ENCODE measurements at regions not wholly inside any gene's neighbourhood (a gene's known extent, or its start where the extent isn't known, plus 50 kb on each side); places are given as distances from the start of the nearest gene placed in this dataset.

- Histone ChIP-seq H3K27ac (ENCODE audit: low read depth, low read length) (no peak overlapping the region), H2AFZ (ENCODE audit: low read length, unreplicated experiment) (no peak overlapping the region), H3K27me3 (ENCODE audit: insufficient read depth, low read length) (peaks cover 55% of the 10 kb centered on the region)
These were observed 140.5 kb upstream of the EEF1E1 start for GRCh38 chr6:8242885-8243284.

GRCh38 chr6:8240301-8240700, 138.0 kb upstream of the EEF1E1 start:
- Histone ChIP-seq H3K4me1 (ENCODE audit: control insufficient read depth, insufficient read depth, low read length, unreplicated experiment) (no peaks in the 10 kb centered on the region), H3K27me3 (ENCODE audit: insufficient read depth, low read length) (peaks cover 61% of the 10 kb centered on the region), H3K27ac (ENCODE audit: low read depth, low read length) (no peak overlapping the region), H2AFZ (ENCODE audit: low read length, unreplicated experiment) (no peak overlapping the region), H3K36me3 (ENCODE audit: insufficient read depth, low read length) (no peaks in the 10 kb centered on the region), H3K4me3 (ENCODE audit: low read depth, low read length) (no peak overlapping the region), H3K79me2 (ENCODE audit: control insufficient read depth, insufficient read depth, low read length, unreplicated experiment) (no peaks in the 10 kb centered on the region)

More at GRCh38 chr6:8242885-8243284, 140.5 kb upstream of the EEF1E1 start:
- Histone ChIP-seq H3K4me3 (ENCODE audit: low read depth, low read length) (no peak overlapping the region), H3K79me2 (ENCODE audit: control insufficient read depth, insufficient read depth, low read length, unreplicated experiment) (no peaks in the 10 kb centered on the region), H3K36me3 (ENCODE audit: insufficient read depth, low read length) (no peaks in the 10 kb centered on the region), H3K4me1 (ENCODE audit: control insufficient read depth, insufficient read depth, low read length, unreplicated experiment) (no peaks in the 10 kb centered on the region)

GRCh38 chr6:8238773-8239683, 136.7 kb upstream of the EEF1E1 start:
- H3K27me3 ChIP-seq (ENCODE audit: insufficient read depth, low read length): peaks cover 65% of the 10 kb centered on the region
- no peaks in the 10 kb centered on the region for H3K79me2 ChIP-seq (ENCODE audit: control insufficient read depth, insufficient read depth, low read length, unreplicated experiment)
- no peaks in the 10 kb centered on the region for H3K36me3 ChIP-seq (ENCODE audit: insufficient read depth, low read length)
- H3K4me3 ChIP-seq (ENCODE audit: low read depth, low read length): no peak overlapping the region
- H3K27ac ChIP-seq (ENCODE audit: low read depth, low read length): no peak overlapping the region
- no peak overlapping the region for H2AFZ ChIP-seq (ENCODE audit: low read length, unreplicated experiment)
- no peaks in the 10 kb centered on the region for H3K4me1 ChIP-seq (ENCODE audit: control insufficient read depth, insufficient read depth, low read length, unreplicated experiment)

- H3K27ac ChIP-seq (ENCODE audit: low read depth, low read length): no peak overlapping the region
- H3K4me1 ChIP-seq (ENCODE audit: control insufficient read depth, insufficient read depth, low read length, unreplicated experiment): no peaks in the 10 kb centered on the region
- no peak overlapping the region for H2AFZ ChIP-seq (ENCODE audit: low read length, unreplicated experiment)
- no peaks in the 10 kb centered on the region for H3K36me3 ChIP-seq (ENCODE audit: insufficient read depth, low read length)
- H3K27me3 ChIP-seq (ENCODE audit: insufficient read depth, low read length): peaks cover 57% of the 10 kb centered on the region
- no peak overlapping the region for H3K4me3 ChIP-seq (ENCODE audit: low read depth, low read length)
- H3K79me2 ChIP-seq (ENCODE audit: control insufficient read depth, insufficient read depth, low read length, unreplicated experiment): no peaks in the 10 kb centered on the region
These were observed 135.3 kb upstream of the EEF1E1 start for GRCh38 chr6:8237668-8238067.

GRCh38 chr6:8236956-8237355, 134.6 kb upstream of the EEF1E1 start:
- H3K4me1 ChIP-seq (ENCODE audit: control insufficient read depth, insufficient read depth, low read length, unreplicated experiment): no peaks in the 10 kb centered on the region
- H3K79me2 ChIP-seq (ENCODE audit: control insufficient read depth, insufficient read depth, low read length, unreplicated experiment): no peaks in the 10 kb centered on the region
- no peak overlapping the region for H3K27ac ChIP-seq (ENCODE audit: low read depth, low read length)
- no peak overlapping the region for H2AFZ ChIP-seq (ENCODE audit: low read length, unreplicated experiment)
- no peak overlapping the region for H3K4me3 ChIP-seq (ENCODE audit: low read depth, low read length)
- peaks cover 54% of the 10 kb centered on the region for H3K27me3 ChIP-seq (ENCODE audit: insufficient read depth, low read length)
- H3K36me3 ChIP-seq (ENCODE audit: insufficient read depth, low read length): no peaks in the 10 kb centered on the region

GRCh38 chr6:8234321-8234720, 132.0 kb upstream of the EEF1E1 start:
- no peak overlapping the region for H3K27ac ChIP-seq (ENCODE audit: low read depth, low read length)
- no peaks in the 10 kb centered on the region for H3K79me2 ChIP-seq (ENCODE audit: control insufficient read depth, insufficient read depth, low read length, unreplicated experiment)
- no peak overlapping the region for H3K4me3 ChIP-seq (ENCODE audit: low read depth, low read length)
- H3K27me3 ChIP-seq (ENCODE audit: insufficient read depth, low read length): peaks cover 27% of the 10 kb centered on the region
- H3K4me1 ChIP-seq (ENCODE audit: control insufficient read depth, insufficient read depth, low read length, unreplicated experiment): no peaks in the 10 kb centered on the region
- H2AFZ ChIP-seq (ENCODE audit: low read length, unreplicated experiment): no peak overlapping the region
- no peaks in the 10 kb centered on the region for H3K36me3 ChIP-seq (ENCODE audit: insufficient read depth, low read length)

- H3K27me3 ChIP-seq (ENCODE audit: insufficient read depth, low read length): peaks cover 8% of the 10 kb centered on the region
- no peak overlapping the region for H2AFZ ChIP-seq (ENCODE audit: low read length, unreplicated experiment)
- no peak overlapping the region for H3K27ac ChIP-seq (ENCODE audit: low read depth, low read length)
- no peaks in the 10 kb centered on the region for H3K36me3 ChIP-seq (ENCODE audit: insufficient read depth, low read length)
- no peaks in the 10 kb centered on the region for H3K4me1 ChIP-seq (ENCODE audit: control insufficient read depth, insufficient read depth, low read length, unreplicated experiment)
- no peak overlapping the region for H3K4me3 ChIP-seq (ENCODE audit: low read depth, low read length)
- no peaks in the 10 kb centered on the region for H3K79me2 ChIP-seq (ENCODE audit: control insufficient read depth, insufficient read depth, low read length, unreplicated experiment)
These were observed 129.6 kb upstream of the EEF1E1 start for GRCh38 chr6:8231956-8232355.

GRCh38 chr6:8229915-8230756, 127.8 kb upstream of the EEF1E1 start:
- Histone ChIP-seq H3K36me3 (ENCODE audit: insufficient read depth, low read length) (no peaks in the 10 kb centered on the region), H3K27ac (ENCODE audit: low read depth, low read length) (no peak overlapping the region), H3K27me3 (ENCODE audit: insufficient read depth, low read length) (peaks cover 3% of the 10 kb centered on the region), H2AFZ (ENCODE audit: low read length, unreplicated experiment) (no peak overlapping the region), H3K79me2 (ENCODE audit: control insufficient read depth, insufficient read depth, low read length, unreplicated experiment) (no peaks in the 10 kb centered on the region), H3K4me3 (ENCODE audit: low read depth, low read length) (no peak overlapping the region), H3K4me1 (ENCODE audit: control insufficient read depth, insufficient read depth, low read length, unreplicated experiment) (no peaks in the 10 kb centered on the region)

- H2AFZ ChIP-seq (ENCODE audit: low read length, unreplicated experiment): no peak overlapping the region
- no peaks in the 10 kb centered on the region for H3K36me3 ChIP-seq (ENCODE audit: insufficient read depth, low read length)
- no peaks in the 10 kb centered on the region for H3K4me1 ChIP-seq (ENCODE audit: control insufficient read depth, insufficient read depth, low read length, unreplicated experiment)
- H3K27ac ChIP-seq (ENCODE audit: low read depth, low read length): no peak overlapping the region
- no peak overlapping the region for H3K4me3 ChIP-seq (ENCODE audit: low read depth, low read length)
- H3K27me3 ChIP-seq (ENCODE audit: insufficient read depth, low read length): no peaks in the 10 kb centered on the region
- no peaks in the 10 kb centered on the region for H3K79me2 ChIP-seq (ENCODE audit: control insufficient read depth, insufficient read depth, low read length, unreplicated experiment)
These were observed 122.8 kb upstream of the EEF1E1 start for GRCh38 chr6:8225113-8225512.

- H3K27ac ChIP-seq (ENCODE audit: low read depth, low read length): no peak overlapping the region
- no peaks in the 10 kb centered on the region for H3K79me2 ChIP-seq (ENCODE audit: control insufficient read depth, insufficient read depth, low read length, unreplicated experiment)
- no peaks in the 10 kb centered on the region for H3K4me1 ChIP-seq (ENCODE audit: control insufficient read depth, insufficient read depth, low read length, unreplicated experiment)
- H3K27me3 ChIP-seq (ENCODE audit: insufficient read depth, low read length): no peaks in the 10 kb centered on the region
- H3K36me3 ChIP-seq (ENCODE audit: insufficient read depth, low read length): no peaks in the 10 kb centered on the region
- no peak overlapping the region for H3K4me3 ChIP-seq (ENCODE audit: low read depth, low read length)
- no peak overlapping the region for H2AFZ ChIP-seq (ENCODE audit: low read length, unreplicated experiment)
These were observed 121.3 kb upstream of the EEF1E1 start for GRCh38 chr6:8223678-8224077.
